HEK293T (cell line): ENCODE measurements at regions not wholly inside any gene's neighbourhood (a gene's known extent, or its start where the extent isn't known, plus 50 kb on each side); places are given as distances from the start of the nearest gene placed in this dataset.

ENCODE experiments used
- CTCF ChIA-PET: fragments of 350-600 bp; formaldehyde crosslinking; extraction: SDS; loops from one replicate; lab custom pipeline; 2021; ENCODE audit warnings: antibody characterized with exemption, inconsistent platforms; lab: Yijun Ruan, JAX
- POLR2A ChIA-PET: fragments of 350-600 bp; formaldehyde crosslinking; extraction: SDS; loops from one replicate; lab custom pipeline; 2020; ENCODE audit warnings: antibody characterized with exemption, inconsistent platforms; lab: Yijun Ruan, JAX
- DNase-seq: peaks from one replicate; pipeline ENCODE4 v3.0.0; 2012; ENCODE audit warnings: mixed read lengths; ENCODE audit errors: extremely low spot score
- ARNT ChIP-seq: fragments of 450-650 bp; IDR thresholded peaks from 2 replicates; pipeline ENCODE4 v1.6.1; 2017; ENCODE audit warnings: mild to moderate bottlenecking
- BHLHE40 ChIP-seq: fragments of 450-650 bp; IDR thresholded peaks from 2 replicates; pipeline ENCODE4 v1.6.1; 2016; ENCODE audit warnings: mild to moderate bottlenecking, moderate library complexity, borderline replicate concordance
- CTBP1 ChIP-seq: fragments of 450-650 bp; IDR thresholded peaks from 2 replicates; pipeline ENCODE4 v1.6.1; 2016; ENCODE audit warnings: borderline replicate concordance
- ELF4 ChIP-seq: fragments of 450-650 bp; IDR thresholded peaks from 2 replicates; pipeline ENCODE4 v1.6.1; 2017; ENCODE audit warnings: antibody characterized with exemption
- FOXA1 ChIP-seq: fragments of 450-650 bp; IDR thresholded peaks from 2 replicates; pipeline ENCODE4 v1.6.1; 2016; ENCODE audit warnings: mild to moderate bottlenecking
- FOXK2 ChIP-seq: fragments of 450-650 bp; IDR thresholded peaks from 2 replicates; pipeline ENCODE4 v1.6.1; 2016; ENCODE audit warnings: mild to moderate bottlenecking
- FOXM1 ChIP-seq: fragments of 450-650 bp; IDR thresholded peaks from 2 replicates; pipeline ENCODE4 v1.6.1; 2017; ENCODE audit warnings: mild to moderate bottlenecking, borderline replicate concordance
- HDGF ChIP-seq: fragments of 450-650 bp; IDR thresholded peaks from 2 replicates; pipeline ENCODE4 v1.6.1; 2017; ENCODE audit warnings: antibody characterized with exemption, borderline replicate concordance
- L3MBTL2 ChIP-seq: fragments of 450-650 bp; conservative IDR thresholded peaks from 2 replicates; pipeline ENCODE4 v1.6.1; 2016; ENCODE audit warnings: mild to moderate bottlenecking
- LEF1 ChIP-seq: fragments of 450-650 bp; IDR thresholded peaks from 2 replicates; pipeline ENCODE4 v1.6.1; 2017; ENCODE audit warnings: mild to moderate bottlenecking, borderline replicate concordance
- NFRKB ChIP-seq: fragments of 450-650 bp; IDR thresholded peaks from 2 replicates; pipeline ENCODE4 v1.6.1; 2016; ENCODE audit warnings: mild to moderate bottlenecking, moderate library complexity
- SP1 ChIP-seq: fragments of 450-650 bp; IDR thresholded peaks from 2 replicates; pipeline ENCODE4 v1.6.1; 2017
- SUZ12 ChIP-seq: fragments of 450-650 bp; IDR thresholded peaks from 2 replicates; pipeline ENCODE4 v1.6.1; 2016; ENCODE audit warnings: mild to moderate bottlenecking
- TARDBP ChIP-seq: fragments of 450-650 bp; IDR thresholded peaks from 2 replicates; pipeline ENCODE4 v1.6.1; 2016
- ZNF384 ChIP-seq: fragments of 450-650 bp; IDR thresholded peaks from 2 replicates; pipeline ENCODE4 v1.6.1; 2016
- TF ChIP-seq, protein P1 (sequence below): fragments of 450-650 bp; IDR thresholded peaks from 2 replicates; pipeline ENCODE4 v1.6.1; 2016

DNA sequence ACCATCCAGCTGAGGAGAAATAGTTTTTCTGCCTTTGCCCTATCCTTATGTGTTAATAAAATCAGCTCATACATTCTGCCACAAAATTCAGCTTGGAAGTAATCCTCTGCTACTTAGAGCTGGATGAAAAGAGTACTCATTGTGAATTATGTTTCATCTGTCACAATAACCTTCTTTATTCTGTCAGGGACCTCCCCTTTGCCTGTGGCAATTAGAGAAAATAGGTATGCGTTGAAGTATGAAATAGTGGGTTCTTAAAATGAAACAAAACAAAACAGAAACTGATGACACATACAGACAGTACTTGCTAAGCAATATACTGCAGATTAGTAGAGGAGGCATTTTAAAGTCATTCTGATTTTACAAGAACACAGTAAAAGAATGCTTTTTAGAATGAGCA is 578.5 kb downstream of the USP25 start:
- ChIA-PET POLR2A (no interaction called here), CTCF (no interaction called here)
- DNase-seq: no peak
- no peak for TF ChIP-seq TARDBP
- no peak for TF ChIP-seq FOXK2
- TF ChIP-seq HDGF: no peak
- TF ChIP-seq ARNT: no peak
- no peak for TF ChIP-seq CTBP1
- TF ChIP-seq ELF4: no peak
- TF ChIP-seq FOXM1: no peak
- TF ChIP-seq FOXA1: no peak
- no peak for TF ChIP-seq LEF1
- TF ChIP-seq SUZ12: no peak
- no peak for TF ChIP-seq SP1

DNA sequence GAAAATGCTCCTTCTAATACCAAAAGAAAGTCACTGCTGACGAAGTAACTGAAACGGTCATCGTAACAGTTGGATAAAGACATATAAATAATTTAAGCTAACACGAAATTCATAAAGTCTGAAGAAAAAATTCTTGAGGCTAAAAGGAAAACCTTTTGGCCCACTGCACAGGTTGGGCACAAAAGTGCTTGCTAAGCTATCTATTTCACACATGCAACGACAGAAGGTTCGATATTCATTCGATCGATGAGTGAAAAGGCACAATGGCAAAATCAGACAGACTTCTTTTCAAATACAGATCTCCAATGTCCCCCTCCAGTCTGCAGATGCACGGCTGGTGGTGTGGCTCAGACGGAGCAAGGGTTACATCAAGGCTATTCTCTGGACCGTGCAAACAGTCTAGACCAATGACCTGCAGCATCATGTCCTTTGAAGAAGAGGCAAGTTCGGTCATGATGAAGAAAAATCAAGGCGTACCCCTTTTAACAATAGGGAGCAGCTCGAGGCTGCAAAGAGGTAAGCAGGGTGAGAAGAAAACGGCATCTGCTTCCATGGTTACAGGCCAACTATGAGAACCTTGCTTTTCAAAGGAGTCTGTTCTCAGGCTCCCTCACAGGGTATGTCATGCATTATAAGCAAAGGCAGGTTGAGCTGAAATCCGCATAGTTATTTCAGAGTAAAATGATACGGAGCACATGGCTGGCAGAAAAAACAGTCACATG is 579.6 kb downstream of the USP25 start:
- DNase-seq: no peak
- ChIA-PET CTCF (no interaction called here), POLR2A (no interaction called here)
- TF ChIP-seq TARDBP (no peak), SP1 (no peak)

DNA sequence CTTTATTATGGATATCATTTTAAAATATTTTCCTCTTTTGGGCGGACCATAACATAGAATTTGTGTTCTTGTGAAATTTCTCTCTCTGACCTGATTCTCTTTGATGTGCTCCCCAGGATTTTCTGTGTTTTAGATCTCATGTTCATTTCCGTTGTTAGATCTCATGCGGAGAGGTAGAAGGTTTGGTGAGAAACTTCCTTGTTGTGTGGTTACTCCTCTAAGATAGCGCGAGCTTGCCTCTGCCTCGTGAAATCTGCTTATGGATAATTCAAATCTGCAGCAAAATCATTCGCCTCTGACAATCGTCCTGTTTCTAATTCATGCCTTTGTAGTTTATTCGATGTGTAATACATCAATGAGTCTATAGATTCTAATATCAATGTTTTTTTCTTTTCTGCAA is 580.4 kb downstream of the USP25 start:
- CTCF ChIA-PET: no interaction called here
- TF ChIP-seq BHLHE40 (no peak), HDGF (no peak), LEF1 (no peak), CTBP1 (no peak), TARDBP (no peak), ELF4 (no peak), NFRKB (no peak), FOXK2 (no peak)
- TF ChIP-seq, protein P1, sequence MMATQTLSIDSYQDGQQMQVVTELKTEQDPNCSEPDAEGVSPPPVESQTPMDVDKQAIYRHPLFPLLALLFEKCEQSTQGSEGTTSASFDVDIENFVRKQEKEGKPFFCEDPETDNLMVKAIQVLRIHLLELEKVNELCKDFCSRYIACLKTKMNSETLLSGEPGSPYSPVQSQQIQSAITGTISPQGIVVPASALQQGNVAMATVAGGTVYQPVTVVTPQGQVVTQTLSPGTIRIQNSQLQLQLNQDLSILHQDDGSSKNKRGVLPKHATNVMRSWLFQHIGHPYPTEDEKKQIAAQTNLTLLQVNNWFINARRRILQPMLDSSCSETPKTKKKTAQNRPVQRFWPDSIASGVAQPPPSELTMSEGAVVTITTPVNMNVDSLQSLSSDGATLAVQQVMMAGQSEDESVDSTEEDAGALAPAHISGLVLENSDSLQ: no peak
- POLR2A ChIA-PET: no interaction called here
- no peak for DNase-seq

DNA sequence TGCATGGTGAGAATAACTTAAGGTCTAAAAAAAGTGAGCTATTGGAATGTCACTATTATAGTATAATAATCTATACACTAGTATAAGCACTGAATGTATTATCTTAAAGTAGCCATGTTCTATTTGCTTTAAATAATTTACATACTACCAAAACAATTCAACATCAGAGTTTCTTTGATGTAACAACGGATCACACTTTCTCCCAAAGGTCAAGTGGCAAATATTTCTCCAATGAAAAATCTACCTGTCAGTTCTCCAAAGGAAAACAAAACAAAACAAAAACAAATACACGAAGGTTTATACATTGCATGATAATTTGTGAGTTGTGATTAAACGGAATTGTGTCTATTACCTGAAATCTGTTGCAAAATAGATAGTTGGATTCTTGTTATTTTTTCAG is 581.4 kb downstream of the USP25 start:
- ChIA-PET CTCF (no interaction called here), POLR2A (no interaction called here)
- DNase-seq: no peak
- no peak for TF ChIP-seq FOXK2

DNA sequence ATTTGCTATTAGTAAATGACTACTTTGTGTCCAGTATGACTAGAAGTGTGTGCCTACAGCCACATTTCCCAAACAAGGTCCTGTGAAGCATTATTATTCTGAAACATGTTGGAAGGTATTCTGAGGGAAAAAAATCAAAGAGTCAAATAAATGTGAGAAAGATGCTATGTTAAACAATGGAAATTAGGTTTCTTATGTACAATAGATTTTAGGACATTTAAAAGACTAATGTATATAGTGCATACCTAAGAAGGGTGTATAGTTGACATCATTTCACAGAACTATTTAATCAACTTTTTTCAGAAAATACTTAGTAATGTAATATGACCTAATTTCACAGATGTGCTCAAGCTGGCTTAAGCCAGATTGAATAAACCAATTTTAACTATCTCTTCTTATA is 582.5 kb downstream of the USP25 start:
- POLR2A ChIA-PET: no interaction called here
- TF ChIP-seq SUZ12 (no peak), ELF4 (no peak), TARDBP (no peak)
- TF ChIP-seq, protein P1: no peak
- DNase-seq: no peak
- CTCF ChIA-PET: no interaction called here

DNA sequence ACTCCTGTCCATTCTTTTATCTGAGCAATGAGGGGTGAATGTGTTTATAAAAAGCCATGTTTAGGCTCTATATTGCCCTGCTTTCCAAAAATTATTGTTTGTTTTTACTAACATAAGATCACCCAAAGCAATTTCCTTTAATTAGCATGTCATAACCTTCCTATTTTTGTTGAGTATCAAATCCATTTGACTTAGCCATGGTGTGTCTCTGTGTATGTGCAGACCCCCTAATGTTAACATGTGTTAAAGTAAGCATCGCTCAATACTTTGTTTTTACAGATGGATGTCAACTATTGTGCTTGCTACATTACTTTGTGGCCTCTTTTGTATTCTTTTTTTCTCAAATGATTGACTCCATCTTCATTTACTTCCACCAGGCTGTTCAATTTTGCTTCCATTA is 585.4 kb downstream of the USP25 start:
- CTCF ChIA-PET: no interaction called here
- no peak for TF ChIP-seq FOXA1
- TF ChIP-seq TARDBP: no peak
- no peak for TF ChIP-seq ZNF384
- TF ChIP-seq ELF4: no peak
- no peak for TF ChIP-seq SP1
- no peak for TF ChIP-seq FOXM1
- no peak for TF ChIP-seq L3MBTL2
- TF ChIP-seq NFRKB: no peak
- TF ChIP-seq, protein P1: no peak
- no peak for TF ChIP-seq BHLHE40
- TF ChIP-seq HDGF: no peak
- DNase-seq: no peak
- POLR2A ChIA-PET: no interaction called here

DNA sequence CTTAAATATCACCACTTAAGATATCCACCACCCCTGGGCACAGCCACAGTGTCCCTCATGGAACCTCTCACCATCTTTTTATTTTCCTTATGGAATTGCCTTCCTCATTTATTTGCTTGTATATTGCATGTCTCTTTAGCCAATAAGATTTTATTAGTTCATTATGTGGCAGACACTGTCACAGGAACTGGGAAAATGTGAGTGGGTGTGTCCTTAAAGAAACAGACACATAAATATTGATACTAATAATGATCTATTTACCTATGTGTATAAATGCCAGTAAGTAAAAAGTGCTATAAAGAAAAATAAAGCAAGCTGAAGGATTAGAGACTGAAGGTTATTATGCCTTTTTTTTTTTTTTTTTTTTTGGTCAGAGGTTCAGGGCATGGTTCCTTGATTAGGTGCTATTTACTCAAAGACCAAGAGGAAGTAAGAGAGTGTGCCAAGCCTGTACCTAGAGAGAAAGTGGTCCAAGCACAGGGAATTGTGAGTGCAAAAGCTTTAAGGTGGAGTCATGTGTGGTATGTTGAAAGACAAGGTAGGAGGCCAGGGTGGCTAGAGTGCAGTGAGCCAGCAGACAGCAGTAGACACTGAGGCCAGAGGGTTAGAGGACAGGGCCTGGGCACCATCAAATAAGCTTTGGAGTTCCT is 589.0 kb downstream of the USP25 start:
- ChIA-PET CTCF (no interaction called here), POLR2A (no interaction called here)
- no peak for TF ChIP-seq ARNT
- TF ChIP-seq ELF4: no peak
- DNase-seq: no peak

DNA sequence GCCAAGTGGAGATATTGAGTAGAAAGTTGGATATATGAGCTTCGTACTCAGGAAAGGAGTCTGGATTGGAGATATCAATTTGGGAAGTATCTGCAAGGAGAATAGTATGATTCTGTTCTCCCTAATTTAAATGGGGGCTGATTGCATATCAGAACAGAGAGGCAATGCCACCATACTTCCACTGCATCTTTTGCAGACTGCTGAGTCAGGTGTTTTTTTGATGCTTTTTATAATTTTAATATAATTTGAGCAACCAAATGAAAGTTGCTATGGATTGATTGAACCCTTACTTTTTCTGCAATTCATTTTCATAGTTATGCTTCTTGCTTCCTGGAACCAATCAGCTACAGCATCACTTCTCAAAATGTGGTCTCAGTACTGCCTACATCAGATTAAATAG is 590.3 kb downstream of the USP25 start:
- ChIA-PET POLR2A (no interaction called here), CTCF (no interaction called here)
- DNase-seq: no peak
- TF ChIP-seq FOXK2 (no peak), FOXM1 (no peak), ZNF384 (no peak), CTBP1 (no peak), HDGF (no peak), LEF1 (no peak), NFRKB (no peak), ARNT (no peak), SP1 (no peak), L3MBTL2 (no peak)
